ENCODE measurements at regions not wholly inside any gene's neighbourhood (a gene's known extent, or its start where the extent isn't known, plus 50 kb on each side); places are given as distances from the start of the nearest gene placed in this dataset.
"Not testable (repeated sequence)": the region's sequence is repeated elsewhere in the genome, so short reads cannot be mapped to it uniquely, and the experiment has no call there.

GRCh38 chr13:89455225-89455624, 1784.1 kb downstream of the SLITRK5 start:
- Mint-ChIP-seq H3K4me3 (ENCODE audit: unreplicated experiment) (no peak overlapping the region), H3K9me3 (ENCODE audit: unreplicated experiment) (no peaks in the 10 kb centered on the region), H3K27me3 (ENCODE audit: unreplicated experiment) (peaks cover 2% of the 10 kb centered on the region), H3K27ac (ENCODE audit: unreplicated experiment) (no peak overlapping the region), H3K4me1 (ENCODE audit: low read depth, unreplicated experiment) (peaks cover 16% of the 10 kb centered on the region), H3K36me3 (ENCODE audit: unreplicated experiment) (no peaks in the 10 kb centered on the region)
- TF ChIP-seq CTCF (IDR thresholded peaks at IDR 0.05; ENCODE audit: partially characterized antibody, unreplicated experiment): no peak
- no peak for DNase-seq

- Mint-ChIP-seq H3K4me1 (ENCODE audit: low read depth, unreplicated experiment) (peaks cover 16% of the 10 kb centered on the region), H3K36me3 (ENCODE audit: unreplicated experiment) (no peaks in the 10 kb centered on the region), H3K27ac (ENCODE audit: unreplicated experiment) (no peak overlapping the region), H3K4me3 (ENCODE audit: unreplicated experiment) (no peak overlapping the region), H3K27me3 (ENCODE audit: unreplicated experiment) (peaks cover 2% of the 10 kb centered on the region), H3K9me3 (ENCODE audit: unreplicated experiment) (no peaks in the 10 kb centered on the region)
- no peak for DNase-seq
- TF ChIP-seq CTCF (IDR thresholded peaks at IDR 0.05; ENCODE audit: partially characterized antibody, unreplicated experiment): no peak
Measured at GRCh38 chr13:89455741-89456140, 1784.6 kb downstream of the SLITRK5 start.

GRCh38 chr13:89457977-89458376, 1786.8 kb downstream of the SLITRK5 start:
- Mint-ChIP-seq H3K27me3 (ENCODE audit: unreplicated experiment) (peaks cover 2% of the 10 kb centered on the region), H3K27ac (ENCODE audit: unreplicated experiment) (no peak overlapping the region), H3K9me3 (ENCODE audit: unreplicated experiment) (no peaks in the 10 kb centered on the region), H3K4me3 (ENCODE audit: unreplicated experiment) (no peak overlapping the region), H3K36me3 (ENCODE audit: unreplicated experiment) (no peaks in the 10 kb centered on the region), H3K4me1 (ENCODE audit: low read depth, unreplicated experiment) (peaks cover 16% of the 10 kb centered on the region)
- DNase-seq: no peak
- no peak for TF ChIP-seq CTCF (IDR thresholded peaks at IDR 0.05; ENCODE audit: partially characterized antibody, unreplicated experiment)

- Mint-ChIP-seq H3K4me1 (ENCODE audit: low read depth, unreplicated experiment) (peaks cover 12% of the 10 kb centered on the region), H3K27me3 (ENCODE audit: unreplicated experiment) (peaks cover 2% of the 10 kb centered on the region), H3K9me3 (ENCODE audit: unreplicated experiment) (no peaks in the 10 kb centered on the region), H3K27ac (ENCODE audit: unreplicated experiment) (no peak overlapping the region), H3K36me3 (ENCODE audit: unreplicated experiment) (no peaks in the 10 kb centered on the region), H3K4me3 (ENCODE audit: unreplicated experiment) (no peak overlapping the region)
- DNase-seq: no peak
- TF ChIP-seq CTCF (IDR thresholded peaks at IDR 0.05; ENCODE audit: partially characterized antibody, unreplicated experiment): no peak
Measured at GRCh38 chr13:89458456-89458855, 1787.3 kb downstream of the SLITRK5 start.

GRCh38 chr13:89460895-89461294, 1789.7 kb downstream of the SLITRK5 start:
- H3K4me1 Mint-ChIP-seq (ENCODE audit: low read depth, unreplicated experiment): not testable (repeated sequence)

GRCh38 chr13:89465366-89465765, 1794.2 kb downstream of the SLITRK5 start:
- H3K36me3 Mint-ChIP-seq (ENCODE audit: unreplicated experiment): no peaks in the 10 kb centered on the region
- no peaks in the 10 kb centered on the region for H3K9me3 Mint-ChIP-seq (ENCODE audit: unreplicated experiment)
- no peak overlapping the region for H3K27ac Mint-ChIP-seq (ENCODE audit: unreplicated experiment)
- no peak for TF ChIP-seq CTCF (IDR thresholded peaks at IDR 0.05; ENCODE audit: partially characterized antibody, unreplicated experiment)
- H3K4me1 Mint-ChIP-seq (ENCODE audit: low read depth, unreplicated experiment): no peaks in the 10 kb centered on the region
- no peak overlapping the region for H3K4me3 Mint-ChIP-seq (ENCODE audit: unreplicated experiment)
- H3K27me3 Mint-ChIP-seq (ENCODE audit: unreplicated experiment): no peaks in the 10 kb centered on the region
- no peak for DNase-seq

More at GRCh38 chr13:89460895-89461294, 1789.7 kb downstream of the SLITRK5 start:
- H3K27ac Mint-ChIP-seq (ENCODE audit: unreplicated experiment); H3K4me3 Mint-ChIP-seq (ENCODE audit: unreplicated experiment); H3K27me3 Mint-ChIP-seq (ENCODE audit: unreplicated experiment); H3K9me3 Mint-ChIP-seq (ENCODE audit: unreplicated experiment); DNase-seq; H3K36me3 Mint-ChIP-seq (ENCODE audit: unreplicated experiment): not testable (repeated sequence)
